ENCODE measurements at regions not wholly inside any gene's neighbourhood (a gene's known extent, or its start where the extent isn't known, plus 50 kb on each side); places are given as distances from the start of the nearest gene placed in this dataset.
"Not testable (repeated sequence)": the region's sequence is repeated elsewhere in the genome, so short reads cannot be mapped to it uniquely, and the experiment has no call there.

DNA sequence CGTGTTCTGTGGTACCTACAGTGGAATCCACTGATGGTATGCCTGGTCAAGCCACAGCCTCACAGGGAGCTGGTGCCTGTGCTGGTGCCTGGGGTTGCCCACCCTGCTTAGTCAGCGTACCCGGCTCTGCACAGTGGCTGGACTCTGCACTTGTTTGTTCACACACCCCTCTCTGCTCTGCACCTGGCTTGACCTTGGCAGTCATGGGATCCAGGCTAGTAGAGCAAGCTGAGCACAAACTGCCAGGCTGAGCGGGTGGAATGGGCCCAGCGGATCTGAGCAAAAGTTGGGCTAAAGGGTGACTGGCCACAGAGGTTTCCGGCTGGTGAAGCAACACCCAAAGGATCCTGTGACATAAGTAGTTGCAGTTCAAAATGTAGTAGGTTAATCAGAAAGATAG is 163.5 kb downstream of the CDH19 start:
- H3K4me1 Mint-ChIP-seq, result no peaks in the 10 kb centered on the region
- peaks cover 9 to 34% (median 14%) of the 10 kb centered on the region in 6 donors for H3K9me3 Mint-ChIP-seq

DNA sequence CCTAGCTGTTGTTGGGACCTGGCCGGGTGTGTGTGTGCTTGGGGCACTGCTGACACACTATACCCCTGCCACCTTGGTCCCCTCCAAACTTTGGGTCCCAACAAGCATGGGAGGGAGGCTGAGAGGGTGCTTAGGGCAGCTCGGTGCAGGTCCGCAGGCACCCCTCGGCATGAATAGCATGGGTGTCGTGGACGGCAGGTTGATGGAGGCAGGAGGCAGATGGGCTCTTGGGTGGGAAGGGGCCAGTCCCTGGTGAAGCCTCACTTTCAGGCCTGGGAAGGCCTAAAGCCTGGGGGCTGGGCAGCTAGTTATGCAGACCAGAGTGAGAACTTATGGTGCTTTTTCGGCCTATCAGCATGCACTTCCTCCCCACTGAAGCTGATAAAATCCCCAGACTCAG is 164.2 kb downstream of the CDH19 start:
- Mint-ChIP-seq H3K27ac (no peak overlapping the region), H3K4me1 (no peaks in the 10 kb centered on the region), H3K4me3 (no peak overlapping the region), H3K36me3 (no peaks in the 10 kb centered on the region), H3K27me3 (ENCODE audit: low read depth in 3 of 3) (peaks cover 0 to 2% (median 0%) of the 10 kb centered on the region in 3 donors), H3K9me3 (peaks cover 9 to 29% (median 14%) of the 10 kb centered on the region in 6 donors)
- no peak for DNase-seq

More for the DNA sequence above, 163.5 kb downstream of the CDH19 start:
- Mint-ChIP-seq H3K27me3 (ENCODE audit: low read depth in 3 of 3) (peaks cover 0 to 2% (median 0%) of the 10 kb centered on the region in 3 donors), H3K4me3 (no peak overlapping the region), H3K27ac (no peak overlapping the region), H3K36me3 (no peaks in the 10 kb centered on the region)
- DNase-seq, result no peak

DNA sequence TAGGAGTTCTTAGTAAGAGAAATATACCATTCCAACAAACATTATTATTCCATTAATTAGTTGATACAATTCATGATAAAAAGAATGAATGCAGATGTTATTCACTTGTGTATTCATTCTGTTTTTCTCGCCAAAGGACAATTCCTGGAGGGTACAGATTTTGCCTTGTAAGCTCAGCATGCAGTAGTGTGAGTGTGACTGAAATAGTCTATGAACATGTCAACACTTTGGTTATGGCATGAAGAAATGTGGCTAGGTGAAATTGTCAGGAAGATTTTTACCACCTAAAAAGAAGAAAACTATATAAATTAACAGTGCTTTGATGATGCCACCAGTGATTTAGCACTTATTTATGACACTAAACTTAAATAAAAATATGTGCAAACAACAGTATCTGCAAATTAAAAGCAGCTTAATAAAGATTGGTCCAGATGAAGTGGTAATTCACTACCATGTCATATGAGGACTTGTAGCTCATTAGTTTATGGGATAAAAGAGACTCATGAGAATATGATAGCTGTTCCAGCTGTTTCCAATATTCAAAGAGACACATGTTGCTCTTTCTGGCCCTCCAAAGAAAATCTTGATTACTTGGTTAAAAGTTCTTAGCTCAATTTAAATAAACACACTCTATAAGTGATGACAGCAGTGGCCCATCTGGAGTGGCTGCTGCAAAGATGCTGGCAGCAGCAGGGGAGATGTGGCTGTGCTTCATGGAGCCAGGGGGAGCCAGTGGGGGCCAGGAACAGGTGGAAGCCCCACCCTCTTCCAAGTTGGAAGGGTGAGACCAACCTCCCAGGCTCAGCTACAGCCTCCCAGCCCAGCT is 165.0 kb downstream of the CDH19 start:
- H3K36me3 Mint-ChIP-seq, result no peaks in the 10 kb centered on the region
- DNase-seq, result no peak
- no peak overlapping the region for H3K27ac Mint-ChIP-seq
- H3K4me3 Mint-ChIP-seq, result no peak overlapping the region
- no peaks in the 10 kb centered on the region for H3K4me1 Mint-ChIP-seq
- H3K27me3 Mint-ChIP-seq (ENCODE audit: low read depth in 3 of 3), result peaks cover 0 to 2% (median 0%) of the 10 kb centered on the region in 3 donors
- peaks cover 8 to 24% (median 11%) of the 10 kb centered on the region in 6 donors for H3K9me3 Mint-ChIP-seq

DNA sequence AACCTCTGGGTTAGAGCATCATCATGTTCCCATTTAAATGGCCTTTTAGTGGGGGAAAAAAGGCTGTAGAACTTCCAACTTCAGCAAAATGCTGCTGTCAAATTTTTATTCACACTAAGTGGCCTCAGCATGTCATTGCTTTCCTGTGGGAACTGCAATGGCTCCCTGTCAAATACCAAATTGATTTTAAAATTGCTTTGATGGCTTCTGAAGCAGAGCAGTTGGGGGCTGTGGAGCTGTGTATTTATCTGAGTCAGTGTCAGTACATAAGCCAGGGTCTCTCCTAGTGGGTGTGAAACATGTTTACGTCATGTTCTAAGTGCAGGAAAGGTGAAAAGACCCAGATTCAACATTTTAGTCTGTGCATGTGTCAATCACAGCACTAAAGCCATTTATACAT is 171.3 kb downstream of the CDH19 start:
- no peak for DNase-seq
- peaks cover 4 to 21% (median 9%) of the 10 kb centered on the region in 6 donors for H3K9me3 Mint-ChIP-seq
- H3K4me3 Mint-ChIP-seq, result no peak overlapping the region
- no peaks in the 10 kb centered on the region for H3K27me3 Mint-ChIP-seq (ENCODE audit: low read depth in 3 of 3)
- no peaks in the 10 kb centered on the region for H3K4me1 Mint-ChIP-seq
- no peaks in the 10 kb centered on the region for H3K36me3 Mint-ChIP-seq
- no peak overlapping the region for H3K27ac Mint-ChIP-seq

DNA sequence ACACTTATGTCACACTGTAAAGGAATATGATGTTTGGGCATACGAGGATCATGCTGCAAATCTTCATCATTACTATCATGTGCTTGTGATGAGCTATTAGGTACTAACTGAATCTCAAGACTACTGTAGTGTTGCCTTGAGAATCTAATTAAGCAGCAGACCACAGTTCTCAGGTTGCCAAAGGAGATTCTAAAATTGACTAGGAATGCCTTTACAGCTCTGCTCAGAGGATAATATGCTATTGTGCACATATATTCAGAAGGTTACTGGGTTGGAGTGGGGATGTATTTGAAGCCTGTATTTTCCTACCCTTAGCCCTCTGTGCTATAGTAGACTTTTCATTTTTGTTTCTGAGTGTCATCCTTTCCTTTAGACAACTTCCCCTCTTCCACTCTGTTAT is 175.1 kb downstream of the CDH19 start:
- no peaks in the 10 kb centered on the region for H3K27me3 Mint-ChIP-seq (ENCODE audit: low read depth in 3 of 3)
- no peak overlapping the region for H3K4me3 Mint-ChIP-seq
- no peaks in the 10 kb centered on the region for H3K4me1 Mint-ChIP-seq
- no peaks in the 10 kb centered on the region for H3K36me3 Mint-ChIP-seq
- H3K27ac Mint-ChIP-seq, result no peak overlapping the region
- peaks cover 2 to 30% (median 10%) of the 10 kb centered on the region in 6 donors for H3K9me3 Mint-ChIP-seq
- DNase-seq, result no peak

DNA sequence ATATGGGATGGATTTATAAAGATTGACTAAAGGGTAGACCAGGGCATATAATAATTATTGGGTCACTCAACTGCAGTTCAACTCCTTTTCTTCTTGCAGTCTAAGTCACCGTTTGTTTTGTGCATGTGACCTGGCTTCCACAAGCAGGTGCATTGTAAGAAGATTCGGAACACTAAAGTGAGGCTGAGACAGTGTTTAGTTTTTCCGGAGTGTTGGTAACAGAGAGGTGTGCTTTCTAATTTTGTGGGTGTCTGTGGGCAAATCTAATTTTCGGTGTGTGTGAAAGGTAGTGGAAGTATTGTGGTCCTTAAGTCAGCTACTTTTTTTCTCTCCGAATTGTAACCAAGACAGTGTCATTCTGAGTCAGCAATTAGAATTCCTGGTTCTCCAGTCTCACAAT is 184.5 kb downstream of the CDH19 start:
- no peak overlapping the region for H3K4me3 Mint-ChIP-seq
- H3K27me3 Mint-ChIP-seq (ENCODE audit: low read depth in 3 of 3), result no peaks in the 10 kb centered on the region
- no peak overlapping the region for H3K27ac Mint-ChIP-seq
- no peak for DNase-seq
- H3K4me1 Mint-ChIP-seq, result no peaks in the 10 kb centered on the region
- peaks cover 12 to 50% (median 21%) of the 10 kb centered on the region in 6 donors for H3K9me3 Mint-ChIP-seq
- no peaks in the 10 kb centered on the region for H3K36me3 Mint-ChIP-seq

DNA sequence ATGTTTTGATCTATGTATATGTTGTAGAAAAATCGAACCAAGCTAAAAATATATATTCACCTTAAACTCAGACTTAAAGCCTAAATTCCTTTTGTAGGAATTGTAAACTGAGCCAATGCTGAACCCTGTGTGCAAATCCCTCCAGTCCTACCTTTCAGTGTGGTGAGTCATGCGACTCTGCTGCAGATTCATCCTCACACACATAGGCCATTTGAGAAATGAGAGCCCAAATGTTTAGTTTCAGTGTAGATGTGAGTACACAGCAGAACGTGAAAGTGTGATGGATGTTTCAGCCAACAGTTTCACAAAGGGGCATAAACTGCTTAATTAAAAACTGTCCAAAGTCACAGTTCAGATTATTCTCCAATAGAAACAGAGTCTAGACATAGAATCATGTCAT is 193.2 kb downstream of the CDH19 start:
- H3K36me3 Mint-ChIP-seq, result no peaks in the 10 kb centered on the region
- peaks cover 9 to 47% (median 30%) of the 10 kb centered on the region in 6 donors for H3K9me3 Mint-ChIP-seq
- no peak overlapping the region for H3K27ac Mint-ChIP-seq
- no peak for DNase-seq
- no peaks in the 10 kb centered on the region for H3K4me1 Mint-ChIP-seq
- H3K4me3 Mint-ChIP-seq, result no peak overlapping the region
- no peaks in the 10 kb centered on the region for H3K27me3 Mint-ChIP-seq (ENCODE audit: low read depth in 3 of 3)

DNA sequence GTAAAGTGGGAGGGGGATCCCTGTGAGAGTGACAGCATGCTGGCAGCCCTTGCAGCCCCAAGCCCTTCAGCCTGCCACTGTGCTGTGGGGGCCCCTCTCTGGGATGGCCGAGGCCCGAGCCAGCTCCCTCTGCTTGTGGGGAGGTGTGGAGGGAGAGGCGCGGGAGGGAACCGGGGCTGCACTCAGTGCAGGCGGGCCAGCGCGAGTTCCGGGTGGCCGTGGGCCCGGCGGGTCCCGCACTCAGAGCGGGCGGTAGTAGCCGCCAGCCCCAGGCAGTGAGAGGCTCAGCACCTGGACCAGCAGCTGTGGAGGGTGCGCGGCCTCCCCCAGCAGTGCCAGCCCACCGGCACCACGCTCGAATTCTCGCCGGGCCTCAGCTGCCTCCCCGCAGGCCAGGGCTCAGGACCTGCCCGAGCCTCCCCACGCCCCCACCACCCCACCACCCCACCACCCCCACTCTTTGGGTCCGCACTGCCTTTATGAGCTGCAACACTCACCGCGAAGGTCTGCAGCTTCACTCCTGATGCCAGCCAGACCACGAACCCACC is 208.1 kb downstream of the CDH19 start:
- DNase-seq, result no peak

DNA sequence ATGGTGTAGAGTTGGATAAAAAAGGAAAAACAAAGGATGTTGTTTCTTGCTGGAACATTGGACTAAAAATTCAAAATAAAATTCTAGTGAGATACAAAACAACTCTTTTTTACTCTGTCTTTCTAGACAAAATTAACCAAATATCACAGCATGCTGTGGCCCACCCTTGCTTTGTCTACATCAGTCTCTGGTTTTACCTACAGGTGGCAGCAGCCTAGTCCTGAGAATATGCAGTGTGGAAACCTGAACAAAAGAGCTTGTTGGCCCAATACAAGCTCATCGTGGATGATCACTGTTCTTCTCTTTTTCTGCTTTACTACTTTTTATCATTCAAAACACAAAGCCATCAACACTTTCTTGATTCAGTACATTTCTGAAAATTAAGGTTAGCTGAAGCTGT is 210.4 kb downstream of the CDH19 start:
- no peak overlapping the region for H3K4me3 Mint-ChIP-seq
- H3K27me3 Mint-ChIP-seq (ENCODE audit: low read depth in 3 of 3), result no peaks in the 10 kb centered on the region
- no peaks in the 10 kb centered on the region for H3K4me1 Mint-ChIP-seq
- no peak overlapping the region for H3K27ac Mint-ChIP-seq
- peaks cover 9 to 62% (median 43%) of the 10 kb centered on the region in 6 donors for H3K9me3 Mint-ChIP-seq
- H3K36me3 Mint-ChIP-seq, result no peaks in the 10 kb centered on the region
- DNase-seq, result no peak

More for the DNA sequence above, 208.1 kb downstream of the CDH19 start:
- no peak overlapping the region for H3K4me3 Mint-ChIP-seq
- H3K36me3 Mint-ChIP-seq, result no peaks in the 10 kb centered on the region
- H3K4me1 Mint-ChIP-seq, result no peaks in the 10 kb centered on the region
- no peaks in the 10 kb centered on the region for H3K27me3 Mint-ChIP-seq (ENCODE audit: low read depth in 3 of 3)
- H3K9me3 Mint-ChIP-seq, result peaks cover 9 to 48% (median 37%) of the 10 kb centered on the region in 6 donors
- no peak overlapping the region for H3K27ac Mint-ChIP-seq

DNA sequence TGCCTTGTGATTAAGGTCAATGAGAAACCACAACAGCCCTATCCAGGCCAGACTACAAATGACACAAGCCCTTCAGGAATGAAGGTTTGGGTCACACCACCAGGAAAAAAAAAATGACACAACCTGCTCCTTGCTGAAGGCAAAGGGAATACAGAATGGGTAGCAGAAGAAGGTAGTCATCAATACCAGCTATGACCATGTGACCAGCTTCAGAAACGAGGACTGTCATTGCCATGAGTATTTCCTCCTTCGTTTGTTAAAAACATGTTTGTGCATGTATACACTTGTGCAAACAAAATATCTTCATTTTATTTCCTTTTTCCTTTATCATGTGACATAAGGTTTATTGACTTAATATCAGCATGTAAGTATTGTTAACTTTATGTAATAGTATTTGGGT is 226.6 kb downstream of the CDH19 start:
- DNase-seq, result no peak
- Mint-ChIP-seq H3K27me3 (ENCODE audit: low read depth in 3 of 3) (peaks cover 0 to 3% (median 0%) of the 10 kb centered on the region in 3 donors), H3K36me3 (no peaks in the 10 kb centered on the region), H3K27ac (no peak overlapping the region), H3K9me3 (peaks cover 6 to 40% (median 15%) of the 10 kb centered on the region in 6 donors), H3K4me3 (no peak overlapping the region), H3K4me1 (no peaks in the 10 kb centered on the region)

DNA sequence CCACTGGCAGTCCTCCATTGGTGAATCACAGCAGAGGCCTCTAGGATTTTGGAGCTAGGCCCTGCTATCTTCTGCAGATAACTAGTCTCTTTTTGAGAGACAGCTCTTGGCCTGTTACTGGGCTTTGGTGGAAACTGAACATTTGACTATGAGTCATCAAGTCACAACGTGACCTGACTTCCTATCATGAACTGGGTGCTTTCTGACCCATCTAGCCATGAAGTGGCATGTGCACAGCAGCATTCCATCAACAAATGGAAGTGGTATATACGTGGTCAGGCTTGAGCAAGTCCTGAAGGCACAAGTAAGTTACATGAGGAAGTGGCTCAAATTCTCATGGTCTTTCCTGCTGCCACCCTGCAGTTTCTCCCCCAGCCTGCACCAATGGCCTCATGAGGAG is 228.5 kb downstream of the CDH19 start:
- not testable (repeated sequence) for H3K4me1 Mint-ChIP-seq; H3K27ac Mint-ChIP-seq; H3K36me3 Mint-ChIP-seq; DNase-seq; H3K27me3 Mint-ChIP-seq (ENCODE audit: low read depth in 3 of 3); H3K4me3 Mint-ChIP-seq
- peaks cover 6 to 54% (median 24%) of the 10 kb centered on the region in 6 donors for H3K9me3 Mint-ChIP-seq

DNA sequence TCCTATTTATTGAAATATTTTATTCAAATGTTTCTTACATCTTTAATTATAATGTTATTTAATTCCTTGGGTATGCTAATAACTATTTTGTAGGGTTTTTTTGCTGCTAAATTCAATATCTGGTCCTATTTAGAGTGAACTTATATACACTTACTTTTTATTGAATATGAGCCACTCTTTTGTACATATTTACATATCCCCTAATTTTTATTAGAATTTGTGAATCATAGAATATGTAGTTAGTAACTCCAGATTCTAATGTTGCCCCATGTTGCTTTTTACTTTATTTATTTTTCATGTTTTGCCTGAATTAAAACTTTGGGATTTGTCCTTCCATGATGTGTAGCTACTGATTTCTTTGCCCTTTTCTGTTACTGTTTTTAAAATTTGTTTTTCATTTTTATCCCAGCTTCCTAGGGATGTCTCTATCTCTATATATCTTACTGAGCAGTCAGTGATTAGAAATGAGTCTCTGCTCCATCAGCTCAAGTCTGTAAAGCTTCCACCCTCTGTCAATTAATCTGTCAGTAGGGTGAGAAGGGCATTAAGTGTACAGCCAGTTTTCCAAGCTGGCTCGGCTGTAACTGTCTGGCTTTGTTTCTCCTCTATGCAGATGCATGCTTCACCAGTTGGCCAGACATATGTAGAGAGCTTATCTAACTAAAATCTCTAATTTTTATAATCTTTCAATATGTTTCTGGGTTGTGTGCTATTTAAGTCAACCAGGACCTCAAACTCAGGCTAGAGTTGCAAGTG is 256.9 kb downstream of the CDH19 start:
- Mint-ChIP-seq H3K27me3 (ENCODE audit: low read depth in 3 of 3) (no peaks in the 10 kb centered on the region), H3K27ac (no peak overlapping the region), H3K4me3 (no peak overlapping the region), H3K36me3 (no peaks in the 10 kb centered on the region), H3K4me1 (no peaks in the 10 kb centered on the region), H3K9me3 (peaks cover 5 to 19% (median 8%) of the 10 kb centered on the region in 6 donors)
- DNase-seq, result no peak

DNA sequence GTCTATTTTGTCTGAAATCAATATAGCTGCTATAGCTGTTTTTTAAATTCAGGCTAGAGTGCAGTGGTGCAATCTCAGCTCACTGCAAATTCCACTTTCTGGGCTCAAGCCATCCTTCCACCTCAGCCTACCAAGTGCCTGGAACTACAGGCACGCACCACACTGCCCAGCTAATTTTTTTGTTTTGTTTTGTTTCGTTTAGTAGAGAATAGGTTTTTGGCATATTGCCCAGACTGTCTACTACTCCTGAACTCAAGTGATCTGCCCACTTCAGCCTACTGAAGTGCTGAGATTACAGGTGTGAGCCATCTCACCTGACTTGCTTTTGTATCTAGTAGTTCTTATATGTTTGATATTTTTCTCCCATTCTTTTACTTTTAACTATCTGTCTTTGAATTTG is 259.7 kb downstream of the CDH19 start:
- H3K4me1 Mint-ChIP-seq, result no peaks in the 10 kb centered on the region
- no peaks in the 10 kb centered on the region for H3K36me3 Mint-ChIP-seq
- no peaks in the 10 kb centered on the region for H3K27me3 Mint-ChIP-seq (ENCODE audit: low read depth in 3 of 3)
- H3K4me3 Mint-ChIP-seq, result no peak overlapping the region
- DNase-seq, result no peak
- H3K9me3 Mint-ChIP-seq, result peaks cover 5 to 29% (median 12%) of the 10 kb centered on the region in 6 donors
- no peak overlapping the region for H3K27ac Mint-ChIP-seq

DNA sequence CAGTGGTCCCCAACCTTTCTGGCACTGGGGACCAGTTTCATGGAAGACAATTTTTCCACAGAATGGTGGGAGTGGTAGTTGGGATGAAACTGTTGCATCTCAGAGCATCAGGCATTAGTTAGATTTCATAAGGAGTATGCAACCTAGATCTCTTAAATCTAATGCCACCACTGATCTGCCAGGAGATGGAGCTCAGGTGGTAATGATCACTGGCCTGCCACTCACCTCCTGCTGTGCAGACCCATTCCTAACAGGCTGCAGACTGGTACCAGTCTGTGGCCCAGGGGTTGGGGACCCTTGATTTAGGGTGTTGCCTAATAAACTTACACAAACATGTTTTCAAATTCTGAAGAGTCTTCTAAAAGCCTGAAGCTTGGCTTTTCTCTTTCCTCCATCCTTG is 261.3 kb downstream of the CDH19 start:
- no peak overlapping the region for H3K4me3 Mint-ChIP-seq
- peaks cover 0 to 3% (median 0%) of the 10 kb centered on the region in 3 donors for H3K36me3 Mint-ChIP-seq
- no peaks in the 10 kb centered on the region for H3K4me1 Mint-ChIP-seq
- no peaks in the 10 kb centered on the region for H3K27me3 Mint-ChIP-seq (ENCODE audit: low read depth in 3 of 3)
- H3K9me3 Mint-ChIP-seq, result peaks cover 5 to 31% (median 11%) of the 10 kb centered on the region in 6 donors
- no peak for DNase-seq
- H3K27ac Mint-ChIP-seq, result no peak overlapping the region

Measured in immature natural killer cell (primary cell).